GM12878 (cell line): ENCODE measurements at regions not wholly inside any gene's neighbourhood (a gene's known extent, or its start where the extent isn't known, plus 50 kb on each side); places are given as distances from the start of the nearest gene placed in this dataset.

Experiments used
- ATAC-seq: fragments of 200-7000 bp; cut with Tn5 transposase; 3 replicates; pipeline ENCODE4 v1.9.1; 2020; ENCODE audit warnings: mild to moderate bottlenecking, moderate library complexity
- BruUV-seq: library from RNA; stranded (reverse); fragments of 400-500 nt; replicated peaks from 2 replicates; lab custom pipeline; 2021; lab: Mats Ljungman, UMichigan
- CTCF ChIA-PET: fragments of 300-600 bp; sonication (Branson Sonifier 250); formaldehyde crosslinking; extraction: SDS; loops from one replicate; lab custom pipeline; 2021; ENCODE audit warnings: inconsistent platforms; lab: Yijun Ruan, JAX
- POLR2A ChIA-PET: fragments of 350-600 bp; formaldehyde crosslinking; extraction: SDS; loops from one replicate; lab custom pipeline; 2021; ENCODE audit warnings: inconsistent platforms; lab: Charles Lee
- RAD21 ChIA-PET: fragments of 300-600 bp; sonication (Branson Sonifier 250); formaldehyde crosslinking; loops from one replicate; lab custom pipeline; 2023; ENCODE audit warnings: antibody characterized with exemption; ENCODE audit not compliant: unreplicated experiment; lab: Charles Lee
- SMC1A ChIA-PET: fragments of 300-600 bp; sonication (Branson Sonifier 250); formaldehyde crosslinking; loops from one replicate; lab custom pipeline; 2023; ENCODE audit not compliant: unreplicated experiment, uncharacterized antibody; lab: Charles Lee
- DNase-seq: peaks from one replicate; pipeline ENCODE4 v3.0.0-alpha.2; 2011; ENCODE audit warnings: low read depth, low spot score
- FAIRE-seq: peaks from 3 replicates; lab custom pipeline; 2011; peaks lifted over from hg19 to GRCh38; lab: Jason Lieb, UNC
- H2AFZ ChIP-seq: 2 replicates; pipeline ENCODE4 v1.6.0; 2011; ENCODE audit warnings: low read depth, low read length, control low read depth; ENCODE audit not compliant: control insufficient read depth
- H3K27ac ChIP-seq: 2 replicates; pipeline ENCODE4 v1.5.1; 2011; ENCODE audit warnings: control low read depth; ENCODE audit not compliant: control insufficient read depth, insufficient read depth
- H3K27me3 ChIP-seq, 2 experiments: replicated peaks in 1 of 2; 2 replicates each; pipeline versions ENCODE4 v1.6.0 to v1.6.1; 2011; ENCODE audit warnings: low read length in 1 of 2; ENCODE audit not compliant: control insufficient read depth in 2 of 2, insufficient read depth in 2 of 2
- H3K36me3 ChIP-seq, 2 experiments: 2 replicates each; pipeline ENCODE4 v1.5.1; 2011; ENCODE audit warnings: low read length in 1 of 2; ENCODE audit not compliant: control insufficient read depth in 2 of 2, insufficient read depth in 2 of 2
- H3K4me1 ChIP-seq: 2 replicates; pipeline ENCODE4 v1.6.1; 2011; ENCODE audit warnings: mild to moderate bottlenecking, low read length, moderate library complexity, mixed read lengths; ENCODE audit not compliant: control insufficient read depth, insufficient read depth
- H3K4me2 ChIP-seq: 2 replicates; pipeline ENCODE4 v1.6.0; 2011; ENCODE audit warnings: control low read depth; ENCODE audit not compliant: control insufficient read depth, insufficient read depth
- H3K4me3 ChIP-seq: fragments of 200-600 bp; sonication (generic); 2 replicates; pipeline ENCODE4 v1.5.1; 2016
- H3K79me2 ChIP-seq: 2 replicates; pipeline ENCODE4 v1.6.0; 2011; ENCODE audit warnings: low read length; ENCODE audit not compliant: control insufficient read depth, insufficient read depth
- H3K9ac ChIP-seq: 2 replicates; pipeline ENCODE4 v1.8.0; 2011; ENCODE audit warnings: low read length, control low read depth, mixed read lengths; ENCODE audit not compliant: control insufficient read depth, insufficient read depth
- H3K9me3 ChIP-seq: replicated peaks from 3 replicates; pipeline ENCODE4 v1.5.1; 2011; ENCODE audit warnings: mild to moderate bottlenecking, low read length; ENCODE audit not compliant: control insufficient read depth, insufficient read depth
- H4K20me1 ChIP-seq: 2 replicates; pipeline ENCODE4 v1.6.0; 2011; ENCODE audit not compliant: control insufficient read depth, insufficient read depth
- BMI1 ChIP-seq: fragments of 450-650 bp; IDR thresholded peaks from 2 replicates; pipeline ENCODE4 v1.6.1; 2016; ENCODE audit warnings: mild to moderate bottlenecking, moderate library complexity, borderline replicate concordance
- BRCA1 ChIP-seq: IDR thresholded peaks from 2 replicates; pipeline ENCODE4 v1.6.1; 2011; ENCODE audit warnings: low read depth, low read length, improper control_type of control experiment
- CREB1 ChIP-seq: IDR thresholded peaks from 2 replicates; pipeline ENCODE4 v1.6.1; 2012; ENCODE audit warnings: low read depth, mild to moderate bottlenecking, inconsistent platforms
- GABPA ChIP-seq: IDR thresholded peaks from 2 replicates; pipeline ENCODE4 v1.6.1; 2014; ENCODE audit warnings: antibody characterized with exemption, low read depth, mild to moderate bottlenecking, inconsistent platforms
- IKZF2 ChIP-seq, 2 experiments: fragments of 450-650 bp; IDR thresholded peaks; 2 replicates each; pipeline ENCODE4 v1.6.1; 2017; ENCODE audit warnings: mild to moderate bottlenecking in 2 of 2, moderate library complexity in 2 of 2
- MTA3 ChIP-seq: IDR thresholded peaks from 2 replicates; pipeline ENCODE4 v1.6.1; 2012; ENCODE audit warnings: low read length, inconsistent platforms, borderline replicate concordance
- NRF1 ChIP-seq: conservative IDR thresholded peaks from 2 replicates; pipeline ENCODE4 v1.6.1; 2011; ENCODE audit warnings: mild to moderate bottlenecking, low read depth, low read length, improper control_type of control experiment
- POLR2AphosphoS2 ChIP-seq: IDR thresholded peaks from 2 replicates; pipeline ENCODE4 v1.6.1; 2011; ENCODE audit warnings: low read depth, mild to moderate bottlenecking, low read length, improper control_type of control experiment, moderate library complexity
- SIX5 ChIP-seq: IDR thresholded peaks from 2 replicates; pipeline ENCODE4 v1.6.1; 2011; ENCODE audit warnings: mild to moderate bottlenecking, low read depth, low read length, moderate library complexity; ENCODE audit not compliant: severe bottlenecking
- SMAD1 ChIP-seq: fragments of 450-650 bp; IDR thresholded peaks from 2 replicates; pipeline ENCODE4 v1.6.1; 2018; ENCODE audit warnings: mild to moderate bottlenecking, low read depth; ENCODE audit not compliant: partially characterized antibody
- SRF ChIP-seq, 2 experiments: IDR thresholded peaks; 2 replicates each; pipeline ENCODE4 v1.6.1; 2011; ENCODE audit warnings: low read depth in 2 of 2, low read length in 2 of 2, mild to moderate bottlenecking in 1 of 2, moderate library complexity in 1 of 2
- STAT3 ChIP-seq: IDR thresholded peaks from 2 replicates; pipeline ENCODE4 v1.6.1; 2011; ENCODE audit warnings: low read depth, low read length, improper control_type of control experiment
- ZZZ3 ChIP-seq: IDR thresholded peaks from 2 replicates; pipeline ENCODE4 v1.6.1; 2011; ENCODE audit warnings: low read depth; ENCODE audit not compliant: control insufficient read depth, insufficient read length
- WGBS: methylation state at CpG from one replicate; pipeline ENCODE4 v1.1.6; 2016; ENCODE audit warnings: low lambda C conversion rate; ENCODE audit not compliant: insufficient replicate concordance, insufficient coverage; ENCODE audit errors: missing lambda C conversion rate; 5-methylcytosine and 5-hydroxymethylcytosine counted together
- in situ Hi-C: fragments of 300-500 bp; cut with MboI; formaldehyde crosslinking; loops from 9 replicates; pipeline ENCODE4 v1.14.3; 2018; ENCODE audit warnings: mixed read lengths
- intact Hi-C: fragments of 100-400 bp; cut with micrococcal nuclease; formaldehyde crosslinking; loops from one replicate; pipeline ENCODE4 v1.14.2; 2022; ENCODE audit not compliant: unreplicated experiment
- TF ChIP-seq, protein P1 (sequence below): fragments of 450-650 bp; IDR thresholded peaks from 2 replicates; pipeline ENCODE4 v1.6.1; 2017; ENCODE audit warnings: low read depth, mild to moderate bottlenecking, moderate library complexity
- TF ChIP-seq, protein P2 (sequence below): fragments of 450-650 bp; IDR thresholded peaks from 2 replicates; pipeline ENCODE4 v1.6.1; 2014; ENCODE audit warnings: mild to moderate bottlenecking
- TF ChIP-seq, protein P3 (sequence below): fragments of 450-650 bp; IDR thresholded peaks from 2 replicates; pipeline ENCODE4 v1.6.1; 2018; ENCODE audit warnings: mild to moderate bottlenecking, low read depth, moderate library complexity; ENCODE audit not compliant: partially characterized antibody
- TF ChIP-seq, protein P4 (sequence below): IDR thresholded peaks from 2 replicates; pipeline ENCODE4 v1.6.1; 2012; ENCODE audit warnings: low read length, inconsistent platforms
- TF ChIP-seq, protein P5 (sequence below): IDR thresholded peaks from 2 replicates; pipeline ENCODE4 v1.6.1; 2011; ENCODE audit warnings: mild to moderate bottlenecking, low read depth, low read length, moderate library complexity; ENCODE audit not compliant: insufficient replicate concordance

DNA sequence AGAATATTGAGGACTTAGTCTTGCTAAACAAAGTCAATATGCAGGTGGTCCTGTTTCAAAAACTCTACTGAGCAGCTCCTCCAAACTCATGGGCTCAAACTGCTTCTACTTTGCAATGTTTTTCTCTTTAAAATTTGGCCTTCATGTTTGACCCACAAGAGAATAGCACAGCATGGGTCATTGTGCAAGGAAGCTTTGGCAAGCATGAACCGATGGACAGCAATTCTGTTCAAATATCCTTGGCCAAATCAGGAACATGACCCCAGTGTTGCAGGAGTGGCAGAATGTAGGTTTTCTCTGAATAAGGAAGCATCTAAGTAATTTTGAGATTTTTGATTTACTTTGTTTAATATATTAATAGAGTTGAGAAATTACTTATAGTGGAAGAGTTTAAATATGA is 477.9 kb downstream of the KCNJ3 start:
- CTCF ChIA-PET, result no interaction called here
- 93% methylated on average over 1 of the region's 1 CpG for WGBS
- Histone ChIP-seq H3K36me3 (no peaks in the 10 kb centered on the region), H3K4me1 (no peaks in the 10 kb centered on the region), H4K20me1 (no peaks in the 10 kb centered on the region), H3K9ac (no peak overlapping the region), H2AFZ (no peak overlapping the region), H3K4me2 (no peak overlapping the region), H3K27me3 (no peaks in the 10 kb centered on the region), H3K9me3 (peaks cover 2% of the 10 kb centered on the region; the same call in 1 of the 3 replicates), H3K79me2 (no peaks in the 10 kb centered on the region), H3K27ac (no peak overlapping the region), H3K4me3 (no peak overlapping the region)
- in situ Hi-C loops (no loop called here), intact Hi-C loops (no loop called here)
- FAIRE-seq (no peak), DNase-seq (no peak), ATAC-seq (no peak)
- BruUV-seq, result no TSS peak
- POLR2A ChIA-PET, result no interaction called here
- SMC1A ChIA-PET, result interaction anchor here (1.1 to 1.4 kb wide), 3 partner anchors 9 to 40 kb away, joined by 3 to 4 read pairs (median 3); no protein-coding TSS in a partner anchor
- RAD21 ChIA-PET, result no interaction called here
- TF ChIP-seq, protein P1, sequence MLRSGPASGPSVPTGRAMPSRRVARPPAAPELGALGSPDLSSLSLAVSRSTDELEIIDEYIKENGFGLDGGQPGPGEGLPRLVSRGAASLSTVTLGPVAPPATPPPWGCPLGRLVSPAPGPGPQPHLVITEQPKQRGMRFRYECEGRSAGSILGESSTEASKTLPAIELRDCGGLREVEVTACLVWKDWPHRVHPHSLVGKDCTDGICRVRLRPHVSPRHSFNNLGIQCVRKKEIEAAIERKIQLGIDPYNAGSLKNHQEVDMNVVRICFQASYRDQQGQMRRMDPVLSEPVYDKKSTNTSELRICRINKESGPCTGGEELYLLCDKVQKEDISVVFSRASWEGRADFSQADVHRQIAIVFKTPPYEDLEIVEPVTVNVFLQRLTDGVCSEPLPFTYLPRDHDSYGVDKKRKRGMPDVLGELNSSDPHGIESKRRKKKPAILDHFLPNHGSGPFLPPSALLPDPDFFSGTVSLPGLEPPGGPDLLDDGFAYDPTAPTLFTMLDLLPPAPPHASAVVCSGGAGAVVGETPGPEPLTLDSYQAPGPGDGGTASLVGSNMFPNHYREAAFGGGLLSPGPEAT, result no peak
- TF ChIP-seq, protein P2, sequence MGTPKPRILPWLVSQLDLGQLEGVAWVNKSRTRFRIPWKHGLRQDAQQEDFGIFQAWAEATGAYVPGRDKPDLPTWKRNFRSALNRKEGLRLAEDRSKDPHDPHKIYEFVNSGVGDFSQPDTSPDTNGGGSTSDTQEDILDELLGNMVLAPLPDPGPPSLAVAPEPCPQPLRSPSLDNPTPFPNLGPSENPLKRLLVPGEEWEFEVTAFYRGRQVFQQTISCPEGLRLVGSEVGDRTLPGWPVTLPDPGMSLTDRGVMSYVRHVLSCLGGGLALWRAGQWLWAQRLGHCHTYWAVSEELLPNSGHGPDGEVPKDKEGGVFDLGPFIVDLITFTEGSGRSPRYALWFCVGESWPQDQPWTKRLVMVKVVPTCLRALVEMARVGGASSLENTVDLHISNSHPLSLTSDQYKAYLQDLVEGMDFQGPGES, result no peak
- TF ChIP-seq SRF (IDR thresholded peaks at IDR 0.05; ENCODE audit: low read depth in 2 of 2, low read length in 2 of 2) (no peak), SMAD1 (no peak), NRF1 (no peak), BMI1 (no peak), MTA3 (no peak), CREB1 (no peak), ZZZ3 (no peak), IKZF2 (IDR thresholded peaks at IDR 0.05) (no peak), POLR2AphosphoS2 (no peak), GABPA (no peak), STAT3 (no peak), SIX5 (no peak), BRCA1 (no peak)
- TF ChIP-seq, protein P3, sequence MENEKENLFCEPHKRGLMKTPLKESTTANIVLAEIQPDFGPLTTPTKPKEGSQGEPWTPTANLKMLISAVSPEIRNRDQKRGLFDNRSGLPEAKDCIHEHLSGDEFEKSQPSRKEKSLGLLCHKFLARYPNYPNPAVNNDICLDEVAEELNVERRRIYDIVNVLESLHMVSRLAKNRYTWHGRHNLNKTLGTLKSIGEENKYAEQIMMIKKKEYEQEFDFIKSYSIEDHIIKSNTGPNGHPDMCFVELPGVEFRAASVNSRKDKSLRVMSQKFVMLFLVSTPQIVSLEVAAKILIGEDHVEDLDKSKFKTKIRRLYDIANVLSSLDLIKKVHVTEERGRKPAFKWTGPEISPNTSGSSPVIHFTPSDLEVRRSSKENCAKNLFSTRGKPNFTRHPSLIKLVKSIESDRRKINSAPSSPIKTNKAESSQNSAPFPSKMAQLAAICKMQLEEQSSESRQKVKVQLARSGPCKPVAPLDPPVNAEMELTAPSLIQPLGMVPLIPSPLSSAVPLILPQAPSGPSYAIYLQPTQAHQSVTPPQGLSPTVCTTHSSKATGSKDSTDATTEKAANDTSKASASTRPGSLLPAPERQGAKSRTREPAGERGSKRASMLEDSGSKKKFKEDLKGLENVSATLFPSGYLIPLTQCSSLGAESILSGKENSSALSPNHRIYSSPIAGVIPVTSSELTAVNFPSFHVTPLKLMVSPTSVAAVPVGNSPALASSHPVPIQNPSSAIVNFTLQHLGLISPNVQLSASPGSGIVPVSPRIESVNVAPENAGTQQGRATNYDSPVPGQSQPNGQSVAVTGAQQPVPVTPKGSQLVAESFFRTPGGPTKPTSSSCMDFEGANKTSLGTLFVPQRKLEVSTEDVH, result no peak
- TF ChIP-seq, protein P4, sequence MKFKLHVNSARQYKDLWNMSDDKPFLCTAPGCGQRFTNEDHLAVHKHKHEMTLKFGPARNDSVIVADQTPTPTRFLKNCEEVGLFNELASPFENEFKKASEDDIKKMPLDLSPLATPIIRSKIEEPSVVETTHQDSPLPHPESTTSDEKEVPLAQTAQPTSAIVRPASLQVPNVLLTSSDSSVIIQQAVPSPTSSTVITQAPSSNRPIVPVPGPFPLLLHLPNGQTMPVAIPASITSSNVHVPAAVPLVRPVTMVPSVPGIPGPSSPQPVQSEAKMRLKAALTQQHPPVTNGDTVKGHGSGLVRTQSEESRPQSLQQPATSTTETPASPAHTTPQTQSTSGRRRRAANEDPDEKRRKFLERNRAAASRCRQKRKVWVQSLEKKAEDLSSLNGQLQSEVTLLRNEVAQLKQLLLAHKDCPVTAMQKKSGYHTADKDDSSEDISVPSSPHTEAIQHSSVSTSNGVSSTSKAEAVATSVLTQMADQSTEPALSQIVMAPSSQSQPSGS, result no peak
- TF ChIP-seq, protein P5, sequence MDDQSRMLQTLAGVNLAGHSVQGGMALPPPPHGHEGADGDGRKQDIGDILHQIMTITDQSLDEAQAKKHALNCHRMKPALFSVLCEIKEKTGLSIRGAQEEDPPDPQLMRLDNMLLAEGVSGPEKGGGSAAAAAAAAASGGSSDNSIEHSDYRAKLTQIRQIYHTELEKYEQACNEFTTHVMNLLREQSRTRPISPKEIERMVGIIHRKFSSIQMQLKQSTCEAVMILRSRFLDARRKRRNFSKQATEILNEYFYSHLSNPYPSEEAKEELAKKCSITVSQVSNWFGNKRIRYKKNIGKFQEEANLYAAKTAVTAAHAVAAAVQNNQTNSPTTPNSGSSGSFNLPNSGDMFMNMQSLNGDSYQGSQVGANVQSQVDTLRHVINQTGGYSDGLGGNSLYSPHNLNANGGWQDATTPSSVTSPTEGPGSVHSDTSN, result no peak
- TF ChIP-seq, all 136 proteins: peak for 0
